ENCODE measurements at regions not wholly inside any gene's neighbourhood (a gene's known extent, or its start where the extent isn't known, plus 50 kb on each side); places are given as distances from the start of the nearest gene placed in this dataset.

DNA sequence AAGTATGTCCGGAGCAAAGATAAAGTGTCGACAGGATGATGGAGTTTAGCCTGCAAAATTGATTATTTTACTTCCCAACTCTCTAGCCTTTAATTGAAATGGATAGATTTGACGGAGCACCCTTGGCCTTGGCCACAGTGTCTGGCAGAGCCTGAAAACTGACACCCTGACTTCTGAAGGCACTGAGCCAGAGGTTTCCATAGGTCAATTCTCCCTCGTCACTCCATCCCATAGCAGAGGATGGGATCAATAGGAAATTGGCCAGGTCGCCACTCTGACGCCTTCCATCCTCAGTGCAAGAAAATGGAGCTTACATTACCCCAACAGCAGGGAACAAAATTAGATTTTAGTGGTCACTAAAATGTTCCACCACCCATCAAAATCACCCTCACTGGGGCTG is 90.4 kb upstream of the CDH11 start (continued):
- TF ChIP-seq, protein P1, sequence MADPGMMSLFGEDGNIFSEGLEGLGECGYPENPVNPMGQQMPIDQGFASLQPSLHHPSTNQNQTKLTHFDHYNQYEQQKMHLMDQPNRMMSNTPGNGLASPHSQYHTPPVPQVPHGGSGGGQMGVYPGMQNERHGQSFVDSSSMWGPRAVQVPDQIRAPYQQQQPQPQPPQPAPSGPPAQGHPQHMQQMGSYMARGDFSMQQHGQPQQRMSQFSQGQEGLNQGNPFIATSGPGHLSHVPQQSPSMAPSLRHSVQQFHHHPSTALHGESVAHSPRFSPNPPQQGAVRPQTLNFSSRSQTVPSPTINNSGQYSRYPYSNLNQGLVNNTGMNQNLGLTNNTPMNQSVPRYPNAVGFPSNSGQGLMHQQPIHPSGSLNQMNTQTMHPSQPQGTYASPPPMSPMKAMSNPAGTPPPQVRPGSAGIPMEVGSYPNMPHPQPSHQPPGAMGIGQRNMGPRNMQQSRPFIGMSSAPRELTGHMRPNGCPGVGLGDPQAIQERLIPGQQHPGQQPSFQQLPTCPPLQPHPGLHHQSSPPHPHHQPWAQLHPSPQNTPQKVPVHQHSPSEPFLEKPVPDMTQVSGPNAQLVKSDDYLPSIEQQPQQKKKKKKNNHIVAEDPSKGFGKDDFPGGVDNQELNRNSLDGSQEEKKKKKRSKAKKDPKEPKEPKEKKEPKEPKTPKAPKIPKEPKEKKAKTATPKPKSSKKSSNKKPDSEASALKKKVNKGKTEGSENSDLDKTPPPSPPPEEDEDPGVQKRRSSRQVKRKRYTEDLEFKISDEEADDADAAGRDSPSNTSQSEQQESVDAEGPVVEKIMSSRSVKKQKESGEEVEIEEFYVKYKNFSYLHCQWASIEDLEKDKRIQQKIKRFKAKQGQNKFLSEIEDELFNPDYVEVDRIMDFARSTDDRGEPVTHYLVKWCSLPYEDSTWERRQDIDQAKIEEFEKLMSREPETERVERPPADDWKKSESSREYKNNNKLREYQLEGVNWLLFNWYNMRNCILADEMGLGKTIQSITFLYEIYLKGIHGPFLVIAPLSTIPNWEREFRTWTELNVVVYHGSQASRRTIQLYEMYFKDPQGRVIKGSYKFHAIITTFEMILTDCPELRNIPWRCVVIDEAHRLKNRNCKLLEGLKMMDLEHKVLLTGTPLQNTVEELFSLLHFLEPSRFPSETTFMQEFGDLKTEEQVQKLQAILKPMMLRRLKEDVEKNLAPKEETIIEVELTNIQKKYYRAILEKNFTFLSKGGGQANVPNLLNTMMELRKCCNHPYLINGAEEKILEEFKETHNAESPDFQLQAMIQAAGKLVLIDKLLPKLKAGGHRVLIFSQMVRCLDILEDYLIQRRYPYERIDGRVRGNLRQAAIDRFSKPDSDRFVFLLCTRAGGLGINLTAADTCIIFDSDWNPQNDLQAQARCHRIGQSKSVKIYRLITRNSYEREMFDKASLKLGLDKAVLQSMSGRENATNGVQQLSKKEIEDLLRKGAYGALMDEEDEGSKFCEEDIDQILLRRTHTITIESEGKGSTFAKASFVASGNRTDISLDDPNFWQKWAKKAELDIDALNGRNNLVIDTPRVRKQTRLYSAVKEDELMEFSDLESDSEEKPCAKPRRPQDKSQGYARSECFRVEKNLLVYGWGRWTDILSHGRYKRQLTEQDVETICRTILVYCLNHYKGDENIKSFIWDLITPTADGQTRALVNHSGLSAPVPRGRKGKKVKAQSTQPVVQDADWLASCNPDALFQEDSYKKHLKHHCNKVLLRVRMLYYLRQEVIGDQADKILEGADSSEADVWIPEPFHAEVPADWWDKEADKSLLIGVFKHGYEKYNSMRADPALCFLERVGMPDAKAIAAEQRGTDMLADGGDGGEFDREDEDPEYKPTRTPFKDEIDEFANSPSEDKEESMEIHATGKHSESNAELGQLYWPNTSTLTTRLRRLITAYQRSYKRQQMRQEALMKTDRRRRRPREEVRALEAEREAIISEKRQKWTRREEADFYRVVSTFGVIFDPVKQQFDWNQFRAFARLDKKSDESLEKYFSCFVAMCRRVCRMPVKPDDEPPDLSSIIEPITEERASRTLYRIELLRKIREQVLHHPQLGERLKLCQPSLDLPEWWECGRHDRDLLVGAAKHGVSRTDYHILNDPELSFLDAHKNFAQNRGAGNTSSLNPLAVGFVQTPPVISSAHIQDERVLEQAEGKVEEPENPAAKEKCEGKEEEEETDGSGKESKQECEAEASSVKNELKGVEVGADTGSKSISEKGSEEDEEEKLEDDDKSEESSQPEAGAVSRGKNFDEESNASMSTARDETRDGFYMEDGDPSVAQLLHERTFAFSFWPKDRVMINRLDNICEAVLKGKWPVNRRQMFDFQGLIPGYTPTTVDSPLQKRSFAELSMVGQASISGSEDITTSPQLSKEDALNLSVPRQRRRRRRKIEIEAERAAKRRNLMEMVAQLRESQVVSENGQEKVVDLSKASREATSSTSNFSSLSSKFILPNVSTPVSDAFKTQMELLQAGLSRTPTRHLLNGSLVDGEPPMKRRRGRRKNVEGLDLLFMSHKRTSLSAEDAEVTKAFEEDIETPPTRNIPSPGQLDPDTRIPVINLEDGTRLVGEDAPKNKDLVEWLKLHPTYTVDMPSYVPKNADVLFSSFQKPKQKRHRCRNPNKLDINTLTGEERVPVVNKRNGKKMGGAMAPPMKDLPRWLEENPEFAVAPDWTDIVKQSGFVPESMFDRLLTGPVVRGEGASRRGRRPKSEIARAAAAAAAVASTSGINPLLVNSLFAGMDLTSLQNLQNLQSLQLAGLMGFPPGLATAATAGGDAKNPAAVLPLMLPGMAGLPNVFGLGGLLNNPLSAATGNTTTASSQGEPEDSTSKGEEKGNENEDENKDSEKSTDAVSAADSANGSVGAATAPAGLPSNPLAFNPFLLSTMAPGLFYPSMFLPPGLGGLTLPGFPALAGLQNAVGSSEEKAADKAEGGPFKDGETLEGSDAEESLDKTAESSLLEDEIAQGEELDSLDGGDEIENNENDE (IDR thresholded peaks at IDR 0.05; ENCODE audit: insufficient replicate concordance, low read length) = no peak
- TF ChIP-seq JUN (IDR thresholded peaks at IDR 0.05; ENCODE audit: low read depth, low read length) (no peak), TCF12 (IDR thresholded peaks at IDR 0.05; ENCODE audit: low read depth, low read length) (no peak), POU5F1 (IDR thresholded peaks at IDR 0.05; ENCODE audit: low read depth, low read length) (no peak), BCL11A (IDR thresholded peaks at IDR 0.05; ENCODE audit: low read depth in 2 of 2, low read length in 2 of 2) (no peak), BRCA1 (IDR thresholded peaks at IDR 0.05; ENCODE audit: low read depth, low read length) (no peak), KDM1A (IDR thresholded peaks at IDR 0.05; ENCODE audit: borderline replicate concordance, low read length) (no peak)
- TF ChIP-seq, protein P2, sequence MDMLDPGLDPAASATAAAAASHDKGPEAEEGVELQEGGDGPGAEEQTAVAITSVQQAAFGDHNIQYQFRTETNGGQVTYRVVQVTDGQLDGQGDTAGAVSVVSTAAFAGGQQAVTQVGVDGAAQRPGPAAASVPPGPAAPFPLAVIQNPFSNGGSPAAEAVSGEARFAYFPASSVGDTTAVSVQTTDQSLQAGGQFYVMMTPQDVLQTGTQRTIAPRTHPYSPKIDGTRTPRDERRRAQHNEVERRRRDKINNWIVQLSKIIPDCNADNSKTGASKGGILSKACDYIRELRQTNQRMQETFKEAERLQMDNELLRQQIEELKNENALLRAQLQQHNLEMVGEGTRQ (IDR thresholded peaks at IDR 0.05; ENCODE audit: low read length) = no peak

Measured in H1 (cell line).